Vagina (tissue), 2 donors: ENCODE measurements at regions not wholly inside any gene's neighbourhood (a gene's known extent, or its start where the extent isn't known, plus 50 kb on each side); places are given as distances from the start of the nearest gene placed in this dataset.

Experiments
- CTCF ChIP-seq, 3 experiments: fragments of 450-650 bp in 2 of 3; fragments of 200-600 bp in 1 of 3; sonication (generic) in 1 of 3; IDR thresholded peaks; one replicate each; pipeline ENCODE4 v1.5.1; 2017 to 2019; ENCODE audit warnings: antibody characterized with exemption in 3 of 3, mild to moderate bottlenecking in 2 of 3, moderate library complexity in 2 of 3
- POLR2A ChIP-seq, 2 donors: fragments of 450-650 bp; IDR thresholded peaks; one replicate each; pipeline ENCODE4 v1.6.1; 2017; ENCODE audit warnings: antibody characterized with exemption in 2 of 2, mild to moderate bottlenecking in 2 of 2, moderate library complexity in 2 of 2
- POLR2AphosphoS5 ChIP-seq, 2 donors: sonication (generic); formaldehyde crosslinking; IDR thresholded peaks; one replicate each; pipeline ENCODE4 v1.9.0; 2017; ENCODE audit warnings: antibody characterized with exemption in 2 of 2, mild to moderate bottlenecking in 2 of 2, low read depth in 1 of 2; ENCODE audit not compliant: insufficient read depth in 1 of 2

GRCh38 chr4:97110506-97110905, 1032.8 kb downstream of the STPG2 start:
- TF ChIP-seq CTCF (IDR thresholded peaks at IDR 0.05) (no peak), POLR2AphosphoS5 (IDR thresholded peaks at IDR 0.05; ENCODE audit: insufficient read depth in 1 of 2, low read depth in 1 of 2) (no peak), POLR2A (IDR thresholded peaks at IDR 0.05) (no peak)
